ENCODE measurements at regions not wholly inside any gene's neighbourhood (a gene's known extent, or its start where the extent isn't known, plus 50 kb on each side); places are given as distances from the start of the nearest gene placed in this dataset.

DNA sequence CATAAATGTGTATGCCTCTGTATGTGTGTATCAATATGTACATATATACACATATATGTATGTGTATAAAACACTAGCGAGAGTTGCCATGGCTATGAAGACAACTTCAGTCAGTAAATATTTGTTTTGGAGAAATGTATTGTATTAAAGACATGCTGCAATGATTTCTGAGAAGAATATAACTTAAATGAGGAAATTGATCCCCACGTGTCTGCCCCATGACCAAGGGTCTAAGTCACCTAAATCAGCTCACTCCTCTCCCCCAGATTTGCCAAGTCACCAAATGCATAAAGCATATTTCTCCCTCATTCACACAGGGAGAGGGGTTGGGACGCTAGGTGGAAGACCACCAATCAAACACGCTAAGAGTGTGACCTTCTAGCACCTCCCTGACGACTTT lies 58.3 kb upstream of the LYST start:
- DNase-seq, result no peak

DNA sequence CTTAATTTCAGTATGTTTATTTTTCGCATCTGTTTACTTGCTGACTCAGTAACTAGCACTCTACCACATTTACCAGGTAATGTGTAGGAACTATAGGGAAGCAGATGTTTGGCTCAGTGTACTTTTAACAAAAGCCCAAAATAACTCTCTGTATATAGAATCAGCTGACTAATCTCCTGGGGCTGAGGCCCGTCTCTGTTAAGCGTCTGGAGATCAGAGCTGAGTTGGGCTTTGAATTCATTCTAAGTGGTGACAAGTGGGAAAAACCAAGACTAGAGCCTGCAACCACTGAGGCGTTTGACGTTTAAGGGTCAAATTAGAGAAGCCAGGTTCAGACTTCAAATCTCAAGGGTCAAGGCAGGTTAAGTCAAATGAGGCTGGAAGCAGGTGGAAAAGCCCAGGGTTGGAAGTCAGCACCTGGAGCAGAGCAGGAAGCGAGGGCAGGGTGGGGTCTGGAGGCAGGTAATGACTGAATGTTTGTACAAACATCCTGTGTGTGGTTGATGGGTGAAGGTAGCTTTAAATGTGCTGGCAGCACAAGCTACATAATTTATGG lies 56.8 kb upstream of the LYST start:
- no peak for DNase-seq

DNA sequence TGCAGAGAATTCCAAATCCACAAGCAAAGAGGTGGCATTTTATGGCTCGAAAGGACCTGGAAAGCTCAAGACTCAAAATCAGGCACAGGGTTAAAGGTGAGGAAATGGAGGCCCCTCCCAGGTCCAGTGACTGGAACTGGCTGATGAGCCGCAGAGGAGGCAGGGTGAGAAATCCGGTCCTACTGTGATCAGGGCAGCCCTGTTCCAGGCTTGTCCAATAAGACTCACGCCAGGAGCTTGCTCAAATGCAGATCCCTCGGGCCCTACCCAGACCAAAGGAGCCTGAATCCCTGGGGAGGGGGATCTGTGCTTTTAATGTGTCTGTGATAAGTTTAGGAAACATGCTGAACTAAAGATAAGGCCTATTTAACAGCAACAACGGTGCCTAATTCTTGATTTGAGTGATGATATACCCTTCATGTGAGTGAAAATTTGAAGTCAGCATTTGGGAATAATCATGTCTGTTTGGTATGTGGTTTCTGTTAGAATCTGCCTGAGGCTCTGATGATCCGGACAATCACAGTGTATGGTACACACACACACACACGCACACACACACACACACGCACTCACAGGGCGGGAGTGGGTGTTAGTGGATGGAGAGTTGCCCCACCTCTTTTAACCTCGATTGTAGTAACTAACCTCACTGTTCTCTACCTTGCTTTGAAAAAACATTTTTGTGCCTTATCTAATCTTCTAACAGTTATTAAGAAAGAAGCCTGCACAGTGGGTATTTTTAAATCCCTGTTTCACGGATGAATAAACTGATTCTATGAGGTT lies 54.1 kb upstream of the LYST start:
- DNase-seq, result no peak

DNA sequence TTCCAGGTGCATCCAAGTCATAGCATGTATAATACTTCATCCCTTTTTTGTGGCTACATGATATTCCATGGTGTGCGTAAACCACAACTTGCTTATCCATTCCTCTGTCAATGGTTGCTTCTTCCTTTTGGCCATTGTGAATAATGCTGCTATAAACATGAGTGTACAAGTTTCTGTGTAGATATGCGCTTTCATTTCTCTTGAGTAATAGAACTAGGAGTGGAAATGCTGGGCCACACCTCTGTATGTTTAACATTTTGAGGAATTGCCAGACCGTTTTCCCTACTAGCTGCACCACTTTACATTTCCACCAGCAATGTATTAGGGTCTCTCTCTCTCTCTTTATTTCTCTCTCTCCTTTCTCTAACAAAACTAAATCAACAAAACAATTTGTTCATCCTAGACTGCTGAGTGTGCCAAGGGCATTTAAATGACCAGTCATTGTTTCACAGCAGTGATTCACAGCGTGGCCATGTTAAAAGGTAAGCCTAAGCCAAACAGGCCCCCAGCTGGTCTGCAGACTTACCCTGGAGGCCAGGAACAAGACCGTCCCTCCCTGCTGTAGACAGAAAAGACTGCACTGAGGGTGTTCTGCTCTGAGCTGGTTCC lies 53.2 kb upstream of the LYST start:
- peak; percentile 68 for DNase-seq

DNA sequence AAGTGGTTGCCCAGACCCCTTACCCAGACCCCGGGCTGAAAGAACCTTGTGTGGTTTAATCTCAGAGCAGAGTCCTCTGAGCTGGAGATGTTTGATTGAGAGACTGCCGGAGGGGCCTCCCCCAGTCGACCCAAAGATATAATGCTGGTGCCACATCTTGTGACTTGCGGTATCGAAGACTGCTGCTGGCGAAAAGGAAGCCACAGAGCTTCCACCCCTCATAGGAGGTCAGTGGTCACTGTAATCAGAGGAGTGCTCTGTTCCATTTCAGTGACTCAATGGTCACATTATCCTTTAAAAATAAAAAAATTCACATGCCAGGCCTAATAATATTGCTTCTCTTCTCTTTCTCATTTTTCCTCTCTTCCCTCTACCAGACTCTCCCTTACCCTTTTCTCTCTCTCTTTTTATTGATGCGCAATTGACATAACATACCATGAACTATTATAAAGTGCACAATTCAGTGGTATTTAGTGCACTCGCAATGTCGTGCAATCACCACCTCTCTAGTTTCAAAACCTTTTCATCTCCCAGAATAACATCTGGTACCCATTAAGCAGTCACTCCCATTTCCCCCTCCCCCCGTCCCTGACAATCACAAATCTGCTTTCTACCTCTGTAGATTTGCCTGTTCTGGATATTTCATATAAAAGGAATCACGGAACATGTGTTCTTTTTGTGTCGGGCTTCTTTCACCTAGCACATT lies 52.6 kb upstream of the LYST start:
- peak; percentile 66 for DNase-seq

GRCh38 chr1:235918465-235918864 lies 51.8 kb upstream of the LYST start:
- peak; percentile 57 for DNase-seq

DNA sequence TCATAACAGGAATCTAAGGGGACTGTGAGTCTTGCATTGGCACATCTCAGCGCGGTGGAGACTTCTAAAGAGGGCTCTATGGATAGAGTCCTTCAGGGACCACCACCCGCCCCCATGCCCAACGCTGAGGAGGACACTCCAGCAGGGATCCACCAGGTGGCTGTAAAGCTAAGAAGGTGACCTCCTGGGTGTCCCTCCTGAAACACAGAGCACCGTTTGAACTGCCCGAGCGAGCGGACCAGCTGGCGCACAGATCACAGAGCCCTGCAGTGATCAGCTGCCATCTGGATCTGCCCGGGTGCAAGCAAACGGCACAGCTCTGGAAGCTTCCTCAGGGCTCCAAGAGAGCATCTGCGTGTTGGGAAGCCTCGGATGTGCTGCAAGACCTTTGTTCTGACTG lies 51.3 kb upstream of the LYST start:
- DNase-seq, result no peak

DNA sequence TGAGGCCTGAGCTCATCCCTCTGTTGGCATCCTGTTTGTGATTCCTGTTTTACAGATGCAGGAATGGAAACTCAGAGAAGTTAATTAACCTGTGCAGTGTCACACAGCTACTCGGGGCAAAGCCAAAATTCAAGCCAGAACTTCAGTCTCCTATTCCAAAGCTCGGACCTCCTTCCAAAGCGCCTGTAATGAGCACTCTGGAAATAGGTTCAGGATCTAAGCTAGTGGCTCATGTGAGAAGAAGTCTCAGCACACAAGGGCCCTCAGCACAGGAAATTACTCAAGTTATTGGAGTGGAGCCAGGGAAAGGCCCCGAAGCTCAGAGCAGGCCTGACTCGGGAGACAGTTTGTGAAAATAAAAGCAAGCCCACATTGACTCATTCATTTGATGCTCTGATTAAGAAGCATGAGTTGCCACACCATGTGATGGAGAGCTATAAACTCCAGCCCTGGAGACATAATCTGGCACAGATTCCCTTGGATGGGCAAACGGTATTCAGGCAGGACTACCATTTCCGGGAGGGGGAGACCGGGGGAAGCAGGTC lies 50.6 kb upstream of the LYST start:
- peak; percentile 100 for DNase-seq

Measured in fibroblast of skin of right biceps (primary cell).